Fibroblast of peridontal ligament (primary cell): ENCODE measurements at regions not wholly inside any gene's neighbourhood (a gene's known extent, or its start where the extent isn't known, plus 50 kb on each side); places are given as distances from the start of the nearest gene placed in this dataset.
"Not testable (repeated sequence)": the region's sequence is repeated elsewhere in the genome, so short reads cannot be mapped to it uniquely, and the experiment has no call there.

ENCODE experiments used
- DNase-seq: peaks from one replicate; pipeline ENCODE4 v3.0.0-alpha.2; 2010; ENCODE audit errors: extremely low read depth

DNA sequence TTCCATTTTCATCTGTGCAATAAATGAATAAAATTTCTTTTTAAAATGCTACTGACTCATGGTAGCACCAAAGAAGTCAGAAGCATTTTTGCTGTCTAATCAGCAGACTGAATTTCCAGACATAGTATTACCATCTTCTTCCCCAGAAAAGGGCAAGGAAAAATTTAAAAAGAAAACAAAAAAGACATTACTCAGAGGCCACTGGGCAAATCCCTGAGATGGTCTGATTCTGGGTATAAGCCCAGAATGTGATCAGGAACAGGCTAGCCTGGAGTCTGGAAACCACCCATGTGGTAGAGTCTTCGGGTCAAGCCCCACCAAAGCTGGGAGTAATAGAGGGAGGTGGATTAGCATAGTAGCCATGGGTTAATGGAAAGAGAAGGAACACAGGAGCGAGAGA lies 342.8 kb downstream of the FBXW7 start:
- peak; percentile 61 for DNase-seq

DNA sequence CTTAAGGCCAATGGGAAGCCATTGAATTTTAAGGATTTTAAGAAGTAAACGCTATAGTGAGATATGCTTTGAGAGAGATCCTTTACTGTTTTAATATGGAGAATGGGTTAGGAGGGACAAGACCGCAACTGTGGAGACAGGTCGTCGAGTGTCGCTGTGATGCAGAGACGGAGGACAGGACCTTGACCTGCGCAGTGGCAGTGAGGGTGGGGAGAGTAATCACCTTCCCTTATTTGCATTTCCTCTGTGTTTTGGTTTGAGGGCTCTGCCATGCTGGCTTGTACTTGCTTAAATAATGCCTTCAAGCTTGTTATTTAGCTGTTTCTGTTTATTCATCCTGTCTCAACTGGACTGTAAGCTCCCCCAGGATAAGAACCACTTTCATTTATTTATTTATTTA lies 345.0 kb downstream of the FBXW7 start:
- no peak for DNase-seq

DNA sequence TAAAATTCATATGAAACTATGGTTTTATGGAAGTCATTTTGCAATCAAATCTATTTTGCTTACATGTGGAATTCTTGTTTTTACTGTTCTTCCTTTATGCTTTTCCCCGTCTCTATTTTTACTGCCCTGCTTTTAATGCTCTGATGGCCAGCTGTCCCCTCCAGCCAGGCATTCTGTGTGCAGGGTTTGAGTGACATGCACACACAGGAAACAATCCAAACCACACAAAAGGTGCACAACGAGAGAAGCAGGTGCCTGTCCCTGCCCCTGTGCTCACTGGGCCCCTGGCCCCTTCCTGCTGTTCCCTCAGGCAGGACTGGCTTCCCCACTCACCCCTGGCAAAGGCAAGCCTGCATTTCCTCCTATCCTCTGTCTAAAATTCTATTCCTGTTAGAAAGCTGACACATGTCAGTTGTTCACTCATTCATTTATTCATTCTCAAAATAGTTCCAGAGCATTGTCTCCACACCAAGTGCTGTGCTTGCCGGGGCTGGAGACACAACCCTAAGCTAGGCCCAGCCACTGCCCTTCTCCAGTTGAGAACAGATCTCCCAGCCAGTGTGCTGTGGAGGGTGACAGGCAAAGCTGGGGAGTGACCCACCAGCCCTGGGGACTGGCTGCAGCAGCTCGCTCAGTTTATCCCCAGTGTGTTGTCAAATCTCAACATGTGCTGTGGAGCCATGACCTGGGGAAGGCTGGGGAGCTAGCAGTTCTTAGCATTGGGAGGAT lies 346.3 kb downstream of the FBXW7 start:
- DNase-seq, result no peak

DNA sequence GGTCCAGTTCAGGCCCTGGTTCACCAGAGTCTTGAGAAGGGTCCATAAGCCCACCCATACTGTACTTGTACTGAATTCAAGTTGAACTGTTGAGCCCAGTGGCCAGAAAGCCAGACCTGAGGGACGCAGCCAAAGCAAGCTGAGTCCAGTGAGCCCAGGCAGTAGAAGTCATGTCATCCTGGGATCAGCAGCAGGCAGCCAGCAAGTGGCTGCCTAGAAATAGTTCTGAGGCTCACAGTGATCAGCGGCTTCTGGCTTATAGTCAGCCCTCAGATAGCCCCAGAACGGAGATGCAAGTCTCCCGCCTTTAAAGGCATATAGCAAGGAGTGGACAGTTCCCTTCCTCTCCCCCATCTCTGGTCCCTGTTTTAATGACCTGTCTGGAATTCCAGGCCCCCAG lies 347.1 kb downstream of the FBXW7 start:
- DNase-seq, result no peak

DNA sequence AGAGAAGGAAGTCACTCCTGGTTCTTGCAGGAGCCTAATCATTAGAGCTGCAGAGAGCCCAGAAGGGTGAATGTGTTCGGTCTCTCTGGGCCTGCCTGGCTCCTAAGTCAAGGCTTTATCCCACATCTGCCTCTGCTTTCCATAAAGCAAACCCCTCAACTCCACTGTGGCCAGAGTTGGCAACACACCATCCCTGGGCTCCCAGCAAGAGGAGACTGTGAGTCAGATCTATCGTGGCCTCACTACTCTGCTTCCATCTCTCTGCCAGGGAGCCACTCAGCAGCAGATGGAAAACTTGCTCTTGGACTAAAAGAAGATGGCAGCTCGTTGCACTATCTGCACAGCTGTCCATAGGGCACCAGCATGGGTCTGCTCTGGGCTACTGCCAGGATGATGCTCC lies 348.2 kb downstream of the FBXW7 start:
- DNase-seq, result peak; percentile 62

DNA sequence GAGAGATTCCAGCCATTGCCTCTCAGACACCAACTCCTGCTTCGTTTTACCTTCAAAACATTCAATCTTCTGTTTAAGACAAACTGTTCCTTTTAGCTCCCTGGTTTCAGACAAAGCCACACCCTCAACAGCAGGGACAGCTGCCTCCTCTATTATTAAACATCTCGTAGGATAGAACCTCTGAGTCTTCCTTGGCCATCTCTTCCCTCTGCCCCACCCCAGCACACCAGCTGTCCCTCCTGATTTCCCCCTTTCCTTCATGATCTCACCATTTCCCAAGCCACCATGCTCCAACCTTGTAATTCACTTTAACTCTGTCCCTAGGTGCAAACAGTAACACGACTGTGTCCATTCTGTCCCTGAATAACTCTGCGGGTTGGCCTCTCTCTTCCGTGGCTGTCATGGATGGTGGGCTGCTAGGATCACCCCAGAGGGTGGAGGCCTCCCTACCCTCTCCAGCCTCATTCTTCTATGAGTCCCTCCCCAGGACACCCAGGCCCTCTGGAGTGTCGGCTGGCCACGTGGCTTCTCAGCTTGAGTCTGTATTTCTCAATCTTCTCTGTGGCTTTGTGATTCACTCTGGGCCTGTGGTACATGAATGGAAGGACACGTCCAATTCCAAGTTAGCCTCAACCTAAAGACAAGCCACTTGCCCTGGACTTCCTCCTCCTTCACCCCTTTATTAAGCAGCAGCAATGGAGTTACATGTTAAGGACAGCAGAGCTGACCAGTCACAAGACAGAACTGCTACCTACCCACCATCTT lies 349.9 kb downstream of the FBXW7 start:
- no peak for DNase-seq

DNA sequence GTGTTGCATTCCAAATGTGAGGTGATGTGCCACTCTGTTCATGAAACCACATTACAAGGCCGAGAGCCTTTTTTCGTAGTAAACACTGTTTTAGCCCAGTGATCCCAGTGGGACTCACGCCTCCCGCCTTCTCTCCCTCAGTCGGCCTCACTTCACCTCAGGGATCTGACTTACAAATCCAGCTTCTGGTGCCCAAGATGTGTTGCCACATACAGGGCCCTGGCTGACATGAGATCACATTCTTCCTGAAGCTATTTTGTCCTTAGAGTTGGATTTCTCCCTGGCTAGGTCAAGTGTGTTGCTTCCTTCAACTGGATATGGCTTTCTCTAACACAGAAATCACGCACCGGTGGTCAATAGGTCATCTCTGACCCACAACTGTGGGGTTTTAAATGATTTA lies 354.7 kb downstream of the FBXW7 start:
- no peak for DNase-seq

DNA sequence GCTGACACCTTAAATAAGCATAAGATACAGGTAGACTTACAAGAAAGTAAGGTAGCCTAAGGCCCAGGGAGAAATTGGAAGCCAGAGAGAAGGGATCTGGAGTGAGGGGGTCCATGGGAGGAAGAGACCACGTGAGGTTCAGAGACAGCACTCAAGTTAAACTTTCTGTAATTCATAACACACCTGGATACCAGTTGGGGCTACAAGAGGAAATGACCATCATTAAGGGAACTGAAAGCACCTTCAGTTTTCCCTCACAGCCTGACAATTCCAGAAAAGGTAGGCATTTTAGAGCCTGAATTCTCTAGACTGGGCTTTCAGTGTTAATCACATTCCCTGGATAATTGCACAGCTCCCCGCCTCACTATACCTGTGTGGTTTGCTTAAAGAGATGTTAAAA lies 355.5 kb downstream of the FBXW7 start:
- DNase-seq, result no peak

DNA sequence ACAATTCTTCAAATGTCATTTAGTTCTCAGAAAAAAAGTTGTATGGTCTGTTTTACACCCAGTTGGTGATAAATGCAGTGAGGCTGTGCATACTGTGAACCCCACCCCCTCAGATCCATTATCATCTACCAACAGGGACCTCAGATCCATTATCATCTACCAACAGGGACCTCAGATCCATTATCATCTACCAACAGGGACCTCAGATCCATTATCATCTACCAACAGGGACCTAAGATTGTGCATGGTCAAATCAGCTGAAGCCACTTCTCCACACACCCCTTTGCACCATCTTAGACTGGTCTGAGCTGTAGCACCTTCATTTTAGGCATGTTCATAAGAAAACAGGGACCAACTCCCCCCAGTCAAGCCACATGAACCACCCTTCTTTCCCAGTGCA lies 358.4 kb downstream of the FBXW7 start:
- not testable (repeated sequence) for DNase-seq

DNA sequence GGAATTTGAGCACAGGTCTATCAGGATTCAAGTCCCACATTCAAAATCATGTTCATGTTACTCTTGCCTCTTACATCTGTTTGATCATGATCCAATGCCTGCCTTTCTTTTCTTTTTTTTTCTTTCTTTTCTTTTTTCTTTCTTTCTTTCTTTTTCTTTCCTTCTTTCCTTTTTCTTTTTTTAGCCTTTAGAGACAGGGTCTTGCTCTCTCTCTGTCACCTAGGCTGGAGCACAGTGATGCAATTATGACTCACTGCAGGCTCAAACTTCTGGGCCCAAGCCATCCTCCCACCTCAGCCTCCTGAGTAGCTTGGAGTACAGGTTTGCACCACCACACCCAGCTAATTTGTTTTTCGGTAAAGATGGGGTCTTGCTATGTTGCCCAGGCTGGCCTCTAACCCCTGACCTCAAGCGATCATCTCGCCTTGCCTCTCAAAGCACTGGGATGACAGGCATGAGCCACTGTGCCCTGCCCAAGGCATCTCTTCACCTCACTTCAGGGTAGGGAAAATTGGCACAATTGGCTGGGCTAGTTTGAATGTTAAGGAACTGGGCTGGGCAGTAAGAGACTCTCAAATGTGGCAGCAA lies 359.2 kb downstream of the FBXW7 start:
- DNase-seq, result no peak

DNA sequence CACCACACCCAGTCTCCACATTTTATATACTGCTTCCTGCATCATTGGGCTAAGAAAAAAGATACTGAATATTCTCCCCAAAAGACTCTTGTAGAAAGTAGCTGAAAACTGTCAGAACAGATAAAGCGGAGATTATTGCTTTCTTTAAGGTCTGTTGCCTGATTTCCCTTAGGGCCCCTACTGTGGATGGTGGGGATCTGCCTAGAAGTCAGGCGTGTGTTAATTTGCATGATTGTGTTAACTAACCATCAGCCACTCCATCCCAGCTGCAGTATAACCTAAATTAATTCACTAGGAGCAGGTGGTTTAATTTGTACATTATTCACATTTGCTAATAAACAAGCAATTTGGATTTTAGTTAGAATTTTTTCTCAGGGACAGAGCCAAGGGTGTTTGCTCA lies 360.3 kb downstream of the FBXW7 start:
- DNase-seq, result no peak

DNA sequence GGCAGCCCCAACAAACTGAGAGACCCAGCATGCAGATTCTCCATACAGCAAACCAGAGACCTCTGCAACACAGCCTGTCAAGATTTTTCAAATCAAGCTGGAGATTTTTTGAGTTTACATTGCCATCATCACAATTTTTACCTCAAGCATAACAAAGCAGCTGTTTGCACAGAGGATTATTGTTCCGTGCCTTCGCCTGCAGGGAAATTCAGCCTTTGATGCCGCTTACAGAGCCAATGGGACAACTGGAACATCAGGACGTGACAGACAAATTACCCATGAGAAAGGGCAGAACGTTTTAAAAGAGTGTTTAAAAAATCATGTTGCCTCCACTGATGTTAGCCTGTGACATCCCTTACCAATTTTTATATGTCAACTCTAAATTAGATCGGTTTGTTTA lies 363.7 kb downstream of the FBXW7 start:
- DNase-seq, result no peak

DNA sequence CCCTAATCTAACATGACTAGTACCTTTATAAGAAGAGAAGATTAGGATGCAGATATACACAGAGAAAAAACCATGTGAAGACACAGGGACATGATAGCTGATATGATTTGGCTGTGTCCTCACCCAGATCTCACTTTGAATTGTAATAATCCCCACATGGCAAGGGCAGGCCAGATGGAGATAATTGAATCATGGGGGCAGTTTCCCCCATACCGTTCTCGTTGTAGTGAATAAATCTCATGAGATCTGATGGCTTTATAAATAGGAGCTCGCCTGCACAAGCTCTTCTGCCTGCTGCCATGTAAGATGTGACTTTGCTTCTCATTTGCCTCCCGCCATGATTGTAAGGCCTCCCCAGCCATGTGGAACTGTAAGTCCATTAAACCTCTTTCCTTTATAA lies 364.3 kb downstream of the FBXW7 start:
- DNase-seq, result no peak

DNA sequence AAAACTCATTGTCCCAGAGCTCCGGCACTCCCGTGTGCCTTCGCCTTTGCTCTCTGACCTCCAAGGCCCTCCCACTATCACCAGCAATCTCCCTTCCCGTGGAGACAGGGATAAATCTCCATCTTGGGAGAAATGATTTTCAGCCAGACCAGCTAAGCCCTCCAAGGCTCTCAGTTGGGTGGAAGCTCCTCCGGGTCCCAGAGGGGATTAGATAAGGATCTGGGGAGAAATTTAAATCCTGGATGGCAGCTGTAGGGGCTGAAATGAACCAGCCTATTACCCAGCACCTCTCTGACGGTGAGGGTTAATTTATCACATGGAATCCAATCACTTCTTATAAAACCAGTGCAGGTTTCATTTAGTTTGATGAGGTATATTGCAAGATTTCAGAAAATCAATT lies 366.2 kb downstream of the FBXW7 start:
- DNase-seq, result no peak

DNA sequence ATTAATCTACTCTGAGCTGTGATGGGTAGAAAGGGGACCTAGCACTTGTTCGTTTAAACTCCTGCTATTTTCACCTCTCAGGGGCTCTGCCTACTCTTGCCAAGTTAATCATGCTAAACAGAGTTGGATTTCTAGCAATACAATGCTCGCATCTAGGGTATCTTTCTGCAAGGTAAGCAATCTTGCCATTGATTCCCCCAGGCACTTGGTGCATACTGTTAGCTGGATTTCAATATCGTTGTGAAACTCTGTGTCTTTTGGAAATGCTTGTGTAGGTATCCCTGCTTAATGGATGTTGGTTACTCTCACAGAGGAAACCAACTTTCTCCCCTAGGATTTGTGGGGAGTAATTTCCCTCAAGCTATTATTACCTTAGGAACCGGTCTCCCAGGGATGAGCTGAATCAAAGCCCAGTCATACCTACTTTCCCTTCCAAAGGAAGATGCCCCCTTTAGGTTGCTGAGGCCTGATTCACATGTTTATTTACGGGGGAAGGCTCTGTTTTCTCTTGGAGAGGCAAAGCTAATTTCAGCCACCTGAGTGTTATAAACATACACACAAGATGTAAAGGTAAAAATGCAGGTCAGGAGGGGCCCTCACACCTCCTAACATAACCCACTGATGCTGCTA lies 366.8 kb downstream of the FBXW7 start:
- no peak for DNase-seq

DNA sequence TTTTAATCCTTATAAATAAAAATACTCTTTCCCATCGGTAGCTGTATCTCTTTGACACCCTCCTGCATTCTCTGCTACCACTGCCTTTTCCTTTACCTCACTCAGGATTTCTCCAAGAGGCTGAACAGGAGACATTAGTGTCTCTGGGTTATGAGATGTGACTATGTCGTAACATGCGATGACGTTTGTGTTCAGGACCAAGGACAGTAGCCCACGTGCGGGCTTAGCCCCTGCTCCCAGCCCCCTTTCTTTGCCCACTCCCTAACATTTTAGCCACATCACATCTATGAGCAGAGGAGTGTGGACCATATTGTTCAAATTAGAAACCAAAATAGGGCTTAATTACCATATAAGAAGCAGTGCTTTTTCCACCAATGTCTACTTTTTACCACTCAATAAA lies 369.3 kb downstream of the FBXW7 start:
- DNase-seq, result no peak

DNA sequence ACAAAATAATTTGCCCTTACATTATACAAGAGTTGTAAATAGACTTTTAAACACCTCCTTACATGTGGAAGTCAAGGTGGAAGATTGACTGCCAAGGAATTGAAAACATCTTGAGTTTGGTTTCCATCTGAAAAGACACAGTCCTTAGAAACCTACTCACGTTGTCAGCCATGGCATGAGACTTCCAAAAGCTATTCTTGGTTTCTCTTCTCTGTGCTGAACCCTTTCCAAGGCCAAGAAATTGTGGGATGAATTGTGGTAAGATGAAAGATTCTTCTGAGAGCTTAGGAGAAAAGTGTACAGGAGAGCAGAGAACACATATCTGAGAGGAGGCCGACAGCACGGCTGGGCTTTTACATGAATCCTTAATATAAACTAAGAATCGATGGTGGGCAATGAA lies 370.0 kb downstream of the FBXW7 start:
- DNase-seq, result no peak

DNA sequence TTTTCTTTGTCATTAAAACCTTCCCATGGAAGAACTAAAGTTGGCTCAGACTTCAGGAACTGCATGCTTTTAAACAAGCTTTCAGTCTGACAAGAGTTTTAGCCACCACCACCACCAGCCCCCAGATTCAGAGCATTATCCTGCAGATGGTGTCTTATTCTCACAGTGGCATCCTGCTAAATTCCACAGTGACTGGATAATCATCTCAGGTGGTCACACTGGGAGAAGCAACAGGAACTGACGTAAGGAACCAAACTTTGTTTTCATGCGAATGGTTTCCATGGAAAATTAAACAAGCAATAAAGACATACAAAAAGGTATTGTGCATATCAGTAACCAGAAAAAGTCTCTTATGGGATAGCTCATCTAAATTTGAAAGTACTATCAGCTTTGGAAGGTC lies 370.7 kb downstream of the FBXW7 start:
- DNase-seq, result no peak

DNA sequence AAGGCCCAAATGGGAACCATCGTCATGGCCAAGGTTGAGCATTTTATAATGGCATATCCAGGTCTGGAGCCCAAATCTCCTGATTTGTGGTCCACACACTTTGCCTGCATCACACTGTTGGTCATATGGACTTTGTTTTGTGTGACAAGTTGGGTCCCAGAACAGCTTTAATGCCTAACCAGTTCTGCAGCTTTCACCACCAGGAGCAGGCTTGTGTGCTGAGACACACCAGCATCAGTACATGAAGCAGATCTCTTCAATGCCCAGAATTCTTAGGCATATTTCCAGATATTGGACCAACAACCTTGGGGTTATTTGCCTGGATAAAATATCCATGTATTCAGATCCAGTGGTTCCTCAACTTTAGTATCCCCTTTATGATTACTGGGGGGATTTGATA lies 371.3 kb downstream of the FBXW7 start:
- DNase-seq, result no peak

DNA sequence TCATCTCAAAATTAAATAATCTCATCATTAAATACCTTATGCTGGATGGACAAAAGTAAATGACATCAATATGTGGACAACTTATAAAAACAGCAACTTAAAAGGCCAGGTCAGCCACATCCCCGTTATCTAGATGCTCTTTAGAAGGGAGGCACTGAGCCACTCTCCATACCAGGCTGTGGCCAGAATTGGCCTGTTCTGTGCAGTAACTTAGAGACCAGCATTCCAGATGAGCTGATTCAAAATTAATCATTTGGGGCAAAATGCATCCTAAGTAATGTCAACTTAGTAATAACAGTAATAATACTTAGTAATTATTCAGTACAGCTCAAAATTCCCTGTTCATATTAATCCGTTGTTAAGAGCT lies 373.6 kb downstream of the FBXW7 start:
- no peak for DNase-seq

DNA sequence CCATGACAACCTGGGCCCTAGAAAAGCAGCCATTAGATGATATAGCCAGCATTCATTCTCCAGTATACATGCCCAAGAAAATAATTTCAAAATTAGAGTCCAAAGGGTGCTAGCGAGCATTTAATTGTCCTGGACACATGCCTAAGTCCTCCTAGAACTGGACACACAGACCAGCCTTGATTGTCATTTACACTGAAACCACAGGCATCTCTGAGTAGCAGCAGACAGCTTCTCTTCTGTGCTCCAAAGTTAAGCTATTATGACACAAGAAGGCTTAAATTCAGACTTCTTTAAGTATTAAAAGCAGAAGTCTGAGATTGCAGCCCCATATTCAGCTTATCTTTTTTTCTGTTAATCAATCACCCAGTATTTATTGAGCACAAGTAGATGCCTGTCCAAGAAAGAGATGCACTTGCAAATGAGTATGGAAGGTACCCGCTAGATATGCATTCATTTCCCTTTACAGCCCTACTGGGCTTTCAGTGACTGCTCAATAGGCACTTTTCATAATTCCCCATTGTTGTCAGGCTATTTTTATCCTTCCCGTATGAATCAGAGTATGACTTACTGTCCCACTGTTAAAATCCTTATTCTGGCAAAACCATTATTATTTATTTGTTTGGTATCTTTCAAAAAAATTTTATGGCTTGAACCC lies 374.1 kb downstream of the FBXW7 start:
- no peak for DNase-seq

DNA sequence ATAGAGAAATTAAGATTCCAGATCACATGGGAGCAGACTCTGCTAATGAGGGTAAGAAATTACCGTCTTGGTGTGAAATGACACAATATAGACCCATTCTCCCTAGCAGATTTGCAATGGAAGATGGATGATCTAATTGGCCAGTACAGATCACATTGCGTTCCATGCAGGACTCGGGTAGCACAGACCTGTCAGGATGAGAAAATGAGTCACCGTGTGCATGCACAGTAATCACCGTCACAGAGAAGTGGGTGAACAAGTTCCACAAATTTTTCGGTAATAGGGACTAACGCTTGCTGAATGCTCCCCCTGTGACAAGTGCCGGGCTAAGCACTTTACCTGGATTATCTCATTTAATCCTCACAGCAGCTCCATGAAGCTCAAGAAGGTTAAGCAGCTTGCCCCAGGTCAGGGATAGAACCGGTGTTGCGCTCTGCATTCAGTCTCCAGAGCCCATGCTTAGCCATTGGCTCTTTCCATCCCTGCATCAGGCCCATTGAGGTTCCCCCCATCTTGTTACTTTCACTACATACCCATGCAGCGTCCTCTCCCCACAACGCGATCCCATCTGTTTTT lies 375.6 kb downstream of the FBXW7 start:
- no peak for DNase-seq
